IMR-90 (cell line): ENCODE measurements at regions not wholly inside any gene's neighbourhood (a gene's known extent, or its start where the extent isn't known, plus 50 kb on each side); places are given as distances from the start of the nearest gene placed in this dataset.

ENCODE experiments used
- ATAC-seq: fragments of 200-7000 bp; cut with Tn5 transposase; 2 replicates; pipeline ENCODE4 v1.9.1; 2020; ENCODE audit warnings: low read depth, mild to moderate bottlenecking, moderate library complexity
- BruUV-seq: library from RNA; stranded (reverse); fragments of 400-500 nt; replicated peaks from 2 replicates; lab custom pipeline; 2021; lab: Mats Ljungman, UMichigan
- CTCF ChIA-PET: fragments of 300-600 bp; formaldehyde crosslinking; extraction: SDS; loops from one replicate; lab custom pipeline; 2021; ENCODE audit warnings: antibody characterized with exemption; lab: Yijun Ruan, JAX
- POLR2A ChIA-PET: fragments of 300-600 bp; sonication (Branson Sonifier 250); formaldehyde crosslinking; loops from one replicate; lab custom pipeline; 2022; ENCODE audit warnings: antibody characterized with exemption; ENCODE audit not compliant: unreplicated experiment; lab: Charles Lee
- DNase-seq: peaks from one replicate; pipeline ENCODE4 v3.0.0; 2013
- H2AFZ ChIP-seq: replicated peaks from 2 replicates; pipeline ENCODE3; 2013; ENCODE audit warnings: low read length, mild to moderate bottlenecking; ENCODE audit not compliant: poor library complexity
- H2AK5ac ChIP-seq: 2 replicates; pipeline ENCODE4 v1.6.1; 2013; ENCODE audit warnings: low read depth, low read length, inconsistent platforms
- H2AK9ac ChIP-seq: replicated peaks from 2 replicates; pipeline ENCODE3; 2013; ENCODE audit warnings: mild to moderate bottlenecking, low read depth, low read length, moderate library complexity; ENCODE audit not compliant: poor library complexity
- H2BK120ac ChIP-seq: 2 replicates; pipeline ENCODE4 v1.6.1; 2013; ENCODE audit warnings: low read depth, low read length, inconsistent platforms
- H2BK15ac ChIP-seq: 3 replicates; pipeline ENCODE4 v1.6.1; 2013; ENCODE audit warnings: low read depth, low read length, inconsistent platforms
- H2BK20ac ChIP-seq: 2 replicates; pipeline ENCODE4 v1.6.1; 2013; ENCODE audit warnings: low read depth, mild to moderate bottlenecking, inconsistent platforms, low read length, moderate library complexity
- H2BK5ac ChIP-seq: 2 replicates; pipeline ENCODE4 v1.6.1; 2013; ENCODE audit warnings: mild to moderate bottlenecking, low read depth, low read length, inconsistent platforms; ENCODE audit not compliant: poor library complexity, severe bottlenecking
- H3K14ac ChIP-seq: replicated peaks from 2 replicates; pipeline ENCODE4 v1.6.1; 2013; ENCODE audit warnings: low read depth, low read length, inconsistent platforms
- H3K18ac ChIP-seq: 2 replicates; pipeline ENCODE4 v1.6.1; 2013; ENCODE audit warnings: low read depth, low read length, control low read depth
- H3K23ac ChIP-seq: 2 replicates; pipeline ENCODE4 v1.6.1; 2013; ENCODE audit warnings: low read depth, low read length, inconsistent platforms
- H3K27ac ChIP-seq: 2 replicates; pipeline ENCODE4 v1.5.1; 2013; ENCODE audit warnings: mild to moderate bottlenecking, control low read depth, low read length; ENCODE audit not compliant: insufficient read depth
- H3K27me3 ChIP-seq: 2 replicates; pipeline ENCODE4 v1.6.1; 2013; ENCODE audit warnings: low read length; ENCODE audit not compliant: control insufficient read depth, insufficient read depth
- H3K36me3 ChIP-seq: 2 replicates; pipeline ENCODE4 v1.6.1; 2013; ENCODE audit warnings: low read length, mixed read lengths; ENCODE audit not compliant: control insufficient read depth, insufficient read depth
- H3K4ac ChIP-seq: 2 replicates; pipeline ENCODE4 v1.6.1; 2013; ENCODE audit warnings: low read depth, low read length, inconsistent platforms
- H3K4me1 ChIP-seq: 2 replicates; pipeline ENCODE4 v1.6.1; 2013; ENCODE audit warnings: low read length, mixed read lengths; ENCODE audit not compliant: control insufficient read depth, insufficient read depth
- H3K4me2 ChIP-seq: 2 replicates; pipeline ENCODE4 v1.6.1; 2013; ENCODE audit warnings: low read depth, mild to moderate bottlenecking, control low read depth, low read length, moderate library complexity
- H3K4me3 ChIP-seq: 2 replicates; pipeline ENCODE4 v1.5.1; 2013; ENCODE audit warnings: low read depth, mild to moderate bottlenecking, control low read depth, low read length, moderate library complexity; ENCODE audit not compliant: insufficient read depth
- H3K56ac ChIP-seq: 2 replicates; pipeline ENCODE4 v1.6.1; 2013; ENCODE audit warnings: low read length, inconsistent platforms; ENCODE audit not compliant: insufficient read depth; ENCODE audit errors: extremely low read depth
- H3K79me1 ChIP-seq, 2 experiments: 2 replicates each; pipeline ENCODE4 v1.6.1; 2013; ENCODE audit warnings: low read length in 2 of 2, inconsistent platforms in 1 of 2, low read depth in 1 of 2
- H3K9ac ChIP-seq: 2 replicates; pipeline ENCODE4 v1.6.1; 2013; ENCODE audit warnings: low read depth, low read length, control low read depth
- H3K9me1 ChIP-seq: 2 replicates; pipeline ENCODE4 v1.6.1; 2013; ENCODE audit warnings: low read length, inconsistent platforms; ENCODE audit not compliant: insufficient read depth
- H3K9me3 ChIP-seq: 2 replicates; pipeline ENCODE4 v1.6.1; 2013; ENCODE audit warnings: low read length; ENCODE audit not compliant: control insufficient read depth, insufficient read depth
- H4K20me1 ChIP-seq: 2 replicates; pipeline ENCODE4 v1.6.1; 2013; ENCODE audit warnings: low read length, inconsistent platforms; ENCODE audit not compliant: insufficient read depth
- H4K5ac ChIP-seq: 2 replicates; pipeline ENCODE4 v1.6.1; 2013; ENCODE audit warnings: mild to moderate bottlenecking, low read depth, low read length, control low read depth
- H4K8ac ChIP-seq, 2 experiments: 2 replicates each; pipeline ENCODE4 v1.6.1; 2013; ENCODE audit warnings: low read depth in 2 of 2, low read length in 2 of 2, control low read depth in 1 of 2, inconsistent platforms in 1 of 2
- H4K91ac ChIP-seq: 2 replicates; pipeline ENCODE4 v1.6.1; 2013; ENCODE audit warnings: low read depth, low read length, inconsistent platforms; ENCODE audit not compliant: insufficient read depth
- ELK1 ChIP-seq: fragments of 150-350 bp; IDR thresholded peaks from 2 replicates; pipeline ENCODE4 v1.6.1; 2016; ENCODE audit warnings: low read depth, mild to moderate bottlenecking, low read length, moderate library complexity, borderline replicate concordance
- MAZ ChIP-seq: IDR thresholded peaks from 2 replicates; pipeline ENCODE4 v1.6.1; 2012; ENCODE audit warnings: low read depth, mild to moderate bottlenecking, low read length, improper control_type of control experiment, moderate library complexity, borderline replicate concordance
- MXI1 ChIP-seq: IDR thresholded peaks from 2 replicates; pipeline ENCODE4 v1.6.1; 2012; ENCODE audit warnings: low read depth, mild to moderate bottlenecking, low read length, moderate library complexity, borderline replicate concordance
- RAD21 ChIP-seq: IDR thresholded peaks from 2 replicates; pipeline ENCODE4 v1.6.1; 2012; ENCODE audit warnings: low read length, improper control_type of control experiment
- RCOR1 ChIP-seq: IDR thresholded peaks from 2 replicates; pipeline ENCODE4 v1.6.1; 2012; ENCODE audit warnings: mild to moderate bottlenecking, low read length, improper control_type of control experiment; ENCODE audit not compliant: insufficient replicate concordance
- SMC3 ChIP-seq: fragments of 150-350 bp; IDR thresholded peaks from 2 replicates; pipeline ENCODE4 v1.6.1; 2016; ENCODE audit warnings: low read depth, mild to moderate bottlenecking, antibody characterized with exemption, low read length, moderate library complexity
- WGBS, 2 experiments: methylation state at CpG; one replicate each; pipeline versions ENCODE4 v1.1.5 to v1.1.7; 2013; ENCODE audit warnings: missing lambda C conversion rate in 2 of 2; ENCODE audit not compliant: insufficient read length in 1 of 2; ENCODE audit errors: extremely low coverage in 2 of 2; 5-methylcytosine and 5-hydroxymethylcytosine counted together
- dilution Hi-C: fragments of 300-500 bp; cut with HindIII; formaldehyde crosslinking; loops from one replicate; pipeline ENCODE4 v1.14.3; 2018; ENCODE audit warnings: low sequenced_read_pairs; ENCODE audit not compliant: unreplicated experiment
- in situ Hi-C: fragments of 300-500 bp; cut with MboI; formaldehyde crosslinking; loops from 3 replicates; pipeline ENCODE4 v1.14.3; 2019; ENCODE audit warnings: low sequenced_read_pairs, inconsistent platforms, mixed read lengths
- intact Hi-C: fragments of 100-400 bp; cut with micrococcal nuclease; formaldehyde crosslinking; loops from 2 replicates; pipeline ENCODE4 v1.10.0; 2022

GRCh38 chr16:9614389-9614788, 522.9 kb downstream of the HAPSTR1 start:
- no TSS peak for BruUV-seq
- no peak overlapping the region for H2BK20ac ChIP-seq
- TF ChIP-seq RAD21 = no peak
- no peak for TF ChIP-seq MAZ
- no peak for TF ChIP-seq ELK1
- TF ChIP-seq SMC3 = no peak
- no peak for TF ChIP-seq RCOR1
- TF ChIP-seq MXI1 = no peak
- H4K8ac ChIP-seq = no peak overlapping the region
- H4K5ac ChIP-seq = no peak overlapping the region
- H3K18ac ChIP-seq = no peak overlapping the region
- ATAC-seq (no peak), DNase-seq (no peak)
- no peak overlapping the region for H2BK120ac ChIP-seq
- H3K79me1 ChIP-seq = no peaks in the 10 kb centered on the region
- H3K14ac ChIP-seq = no peak overlapping the region
- H4K91ac ChIP-seq = no peak overlapping the region
- H4K20me1 ChIP-seq = no peaks in the 10 kb centered on the region
- no peak overlapping the region for H2AK9ac ChIP-seq
- ChIA-PET POLR2A (no interaction called here), CTCF (no interaction called here)
- no peak overlapping the region for H2AK5ac ChIP-seq
- H3K23ac ChIP-seq = no peak overlapping the region
- no peak overlapping the region for H2AFZ ChIP-seq
- H3K4me1 ChIP-seq = no peaks in the 10 kb centered on the region
- H3K4me3 ChIP-seq = no peak overlapping the region
- dilution Hi-C loops (no loop called here), intact Hi-C loops (no loop called here), in situ Hi-C loops (no loop called here)
- H3K4me2 ChIP-seq = no peak overlapping the region
- H2BK15ac ChIP-seq = no peak overlapping the region
- H3K36me3 ChIP-seq = no peaks in the 10 kb centered on the region
- peaks cover 9% of the 10 kb centered on the region for H3K9me3 ChIP-seq
- H3K9ac ChIP-seq = no peak overlapping the region
- H3K27ac ChIP-seq = no peak overlapping the region
- no CpG with 5 or more reads among the region's 6 CpGs for WGBS, 2 experiments
- H2BK5ac ChIP-seq = no peak overlapping the region
- H3K27me3 ChIP-seq = no peaks in the 10 kb centered on the region
- no peaks in the 10 kb centered on the region for H3K9me1 ChIP-seq
- H3K56ac ChIP-seq = no peak overlapping the region
- no peak overlapping the region for H3K4ac ChIP-seq
